Gastrocnemius medialis (tissue), 4 donors: ENCODE measurements at regions not wholly inside any gene's neighbourhood (a gene's known extent, or its start where the extent isn't known, plus 50 kb on each side); places are given as distances from the start of the nearest gene placed in this dataset.

ENCODE experiments used
- ATAC-seq, 2 donors: fragments of 150-250 bp; one replicate each; pipeline ENCODE4 v1.9.1; 2016
- DNase-seq, 2 donors: peaks; one replicate each; pipeline ENCODE4 v3.0.0-alpha.2; 2019
- H3K27ac ChIP-seq, 4 donors: fragments of 200-600 bp; sonication (generic); 1 replicate in 1 of 4; 2 replicates in 3 of 4; pipeline ENCODE4 v1.5.1; 2016 to 2018; ENCODE audit warnings: mild to moderate bottlenecking in 2 of 4, moderate library complexity in 1 of 4
- H3K27me3 ChIP-seq, 3 donors: fragments of 200-600 bp; sonication (generic) in 2 of 3; 1 replicate in 1 of 3; 2 replicates in 2 of 3; pipeline versions ENCODE4 v1.5.1 to v1.6.0; 2016 to 2019; ENCODE audit warnings: mild to moderate bottlenecking in 1 of 3, moderate library complexity in 1 of 3
- H3K36me3 ChIP-seq, 2 donors: fragments of 200-600 bp; sonication (generic) in 1 of 2; one replicate each; pipeline ENCODE4 v1.5.1; 2017 to 2018
- H3K4me1 ChIP-seq, 2 donors: fragments of 200-600 bp; sonication (generic) in 1 of 2; one replicate each; pipeline ENCODE4 v1.5.1; 2016 to 2017; ENCODE audit warnings: mild to moderate bottlenecking in 2 of 2
- H3K4me3 ChIP-seq, 4 donors: fragments of 200-600 bp; sonication (generic) in 3 of 4; 1 replicate in 1 of 4; 2 replicates in 3 of 4; pipeline ENCODE4 v1.5.1; 2016 to 2019; ENCODE audit warnings: mild to moderate bottlenecking in 2 of 4
- H3K9me3 ChIP-seq, 3 donors: fragments of 200-600 bp; sonication (generic) in 2 of 3; 1 replicate in 1 of 3; 2 replicates in 2 of 3; pipeline ENCODE4 v1.5.1; 2016 to 2019
- CTCF ChIP-seq, 5 experiments: fragments of 450-650 bp in 3 of 5; fragments of 200-600 bp in 2 of 5; sonication (generic) in 2 of 5; IDR thresholded peaks in 4 of 5; conservative IDR thresholded peaks in 1 of 5; 1 replicate in 4 of 5; 2 replicates in 1 of 5; pipeline ENCODE4 v1.5.1; 2016 to 2019; ENCODE audit warnings: antibody characterized with exemption in 5 of 5, mild to moderate bottlenecking in 3 of 5, moderate library complexity in 3 of 5
- POLR2A ChIP-seq, 2 donors: fragments of 450-650 bp; IDR thresholded peaks; one replicate each; pipeline ENCODE4 v1.6.1; 2017; ENCODE audit warnings: antibody characterized with exemption in 2 of 2, mild to moderate bottlenecking in 2 of 2, moderate library complexity in 2 of 2
- in situ Hi-C, 4 donors: fragments of 200-750 bp; cut with MboI; loops; one replicate each; pipeline versions ENCODE4 v1.15.0 to v1.8.0; 2017; ENCODE audit warnings: low sequenced_read_pairs in 4 of 4
- intact Hi-C: fragments of 100-400 bp; cut with DNase I; formaldehyde crosslinking; loops from one replicate; pipeline ENCODE4 v1.15.1; 2023; ENCODE audit warnings: low total_unique reads

DNA sequence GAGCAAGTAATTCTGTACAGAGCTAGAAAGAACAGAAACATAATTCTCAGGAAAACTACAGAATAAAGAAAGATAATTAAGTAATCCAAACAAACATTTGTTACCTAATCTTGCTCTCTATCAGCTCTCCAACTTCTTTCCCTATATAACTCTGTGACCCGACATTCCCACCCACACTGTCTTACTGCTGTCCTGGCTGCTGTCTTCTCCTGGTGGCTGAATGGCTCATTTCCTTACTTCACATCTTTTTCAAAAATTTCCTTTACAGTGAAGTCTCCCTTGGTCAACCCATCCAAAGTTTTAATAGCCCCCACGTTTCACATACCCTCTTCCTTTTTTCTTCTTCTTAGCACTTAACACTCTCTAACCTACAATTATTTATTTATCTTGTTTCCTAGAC, 64.0 kb downstream of the HYCC1 start:
- intact Hi-C loops (no loop called here), in situ Hi-C loops (no loop called here)
- no peak for ATAC-seq
- TF ChIP-seq CTCF (IDR thresholded peaks at IDR 0.05 in 4 of 5, conservative IDR thresholded peaks at IDR 0.05 in 1 of 5), result no peak
- TF ChIP-seq POLR2A (IDR thresholded peaks at IDR 0.05), result no peak
- no peaks in the 10 kb centered on the region for H3K27me3 ChIP-seq
- no peaks in the 10 kb centered on the region for H3K9me3 ChIP-seq
- H3K4me3 ChIP-seq, result no peak overlapping the region
- H3K36me3 ChIP-seq, result peaks cover 0 to 8% of the 10 kb centered on the region in 2 donors
- DNase-seq, result no peak
- H3K4me1 ChIP-seq, result no peaks in the 10 kb centered on the region
- H3K27ac ChIP-seq, result no peak overlapping the region

- ATAC-seq (no peak), DNase-seq (no peak)
- intact Hi-C loops, result no loop called here
- no peak overlapping the region for H3K27ac ChIP-seq
- H3K4me1 ChIP-seq, result peaks cover 4% of the 10 kb centered on the region in 2 donors
- H3K9me3 ChIP-seq, result no peaks in the 10 kb centered on the region
- no peak overlapping the region for H3K4me3 ChIP-seq
- in situ Hi-C loops, result no loop called here
- no peaks in the 10 kb centered on the region for H3K27me3 ChIP-seq
- no peak for TF ChIP-seq CTCF (IDR thresholded peaks at IDR 0.05 in 4 of 5, conservative IDR thresholded peaks at IDR 0.05 in 1 of 5)
- TF ChIP-seq POLR2A (IDR thresholded peaks at IDR 0.05), result no peak
- H3K36me3 ChIP-seq, result peaks cover 0 to 8% of the 10 kb centered on the region in 2 donors
Measured at GRCh38 chr7:22949221-22949620, 64.7 kb downstream of the HYCC1 start.

DNA sequence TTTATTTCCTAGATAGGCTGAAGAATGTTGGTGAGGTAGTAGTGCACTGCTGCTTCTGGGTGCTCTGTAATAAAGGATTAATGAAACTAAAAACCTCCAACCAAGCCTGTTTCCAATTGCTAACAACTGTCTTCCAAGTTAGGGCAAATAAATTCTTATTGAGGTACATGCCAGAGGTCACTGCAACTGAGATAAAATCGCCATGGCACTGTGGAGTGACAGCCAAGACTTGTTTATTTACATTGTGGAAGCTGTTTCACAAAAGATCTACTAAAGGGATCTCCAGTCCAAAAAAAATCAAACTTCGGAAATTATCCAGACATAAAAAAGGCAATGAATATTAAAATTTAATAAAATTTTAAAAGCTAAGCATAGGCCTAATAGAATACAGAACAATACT, 65.2 kb downstream of the HYCC1 start:
- Histone ChIP-seq H3K4me1 (peaks cover 8 to 9% of the 10 kb centered on the region in 2 donors), H3K4me3 (no peak overlapping the region), H3K27ac (no peak overlapping the region), H3K36me3 (peaks cover 0 to 8% of the 10 kb centered on the region in 2 donors), H3K9me3 (no peaks in the 10 kb centered on the region), H3K27me3 (no peaks in the 10 kb centered on the region)
- intact Hi-C loops (no loop called here), in situ Hi-C loops (no loop called here)
- ATAC-seq (no peak), DNase-seq (no peak)
- TF ChIP-seq POLR2A (IDR thresholded peaks at IDR 0.05) (no peak), CTCF (IDR thresholded peaks at IDR 0.05 in 4 of 5, conservative IDR thresholded peaks at IDR 0.05 in 1 of 5) (no peak)

- H3K27me3 ChIP-seq, result no peaks in the 10 kb centered on the region
- no peak for DNase-seq
- H3K4me3 ChIP-seq, result no peak overlapping the region
- no peak overlapping the region for H3K27ac ChIP-seq
- no peak for TF ChIP-seq POLR2A (IDR thresholded peaks at IDR 0.05)
- no peak for TF ChIP-seq CTCF (IDR thresholded peaks at IDR 0.05 in 4 of 5, conservative IDR thresholded peaks at IDR 0.05 in 1 of 5)
- H3K9me3 ChIP-seq, result no peaks in the 10 kb centered on the region
- intact Hi-C loops (no loop called here), in situ Hi-C loops (no loop called here)
- no peak for ATAC-seq
- peaks cover 0 to 8% of the 10 kb centered on the region in 2 donors for H3K36me3 ChIP-seq
- peaks cover 17 to 19% of the 10 kb centered on the region in 2 donors for H3K4me1 ChIP-seq
Measured at GRCh38 chr7:22945584-22945983, 68.3 kb downstream of the HYCC1 start.

DNA sequence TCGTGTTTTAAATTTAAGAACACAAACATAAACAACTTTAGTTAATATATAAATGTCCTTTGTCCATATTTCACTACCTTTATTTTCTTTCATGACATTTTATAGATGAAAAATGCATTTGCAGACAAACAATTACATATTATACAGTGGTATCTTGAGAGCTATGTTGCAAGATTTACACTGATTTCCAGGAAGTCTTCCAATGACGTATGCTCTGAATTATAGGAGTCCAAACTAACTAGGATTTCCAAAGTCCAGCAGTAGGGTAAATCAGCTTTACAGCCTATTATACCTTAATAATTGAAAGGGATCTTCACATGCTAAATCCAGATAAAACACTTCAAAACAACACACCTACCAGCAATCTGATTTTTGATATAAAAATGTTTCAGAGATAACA, 69.4 kb downstream of the HYCC1 start:
- intact Hi-C loops, result no loop called here

More for the DNA sequence above, 69.4 kb downstream of the HYCC1 start:
- DNase-seq (no peak), ATAC-seq (no peak)
- Histone ChIP-seq H3K36me3 (peaks cover 0 to 8% of the 10 kb centered on the region in 2 donors), H3K27me3 (no peaks in the 10 kb centered on the region), H3K4me3 (no peak overlapping the region), H3K4me1 (peaks cover 17 to 19% of the 10 kb centered on the region in 2 donors), H3K9me3 (no peaks in the 10 kb centered on the region), H3K27ac (no peak overlapping the region)
- in situ Hi-C loops, result no loop called here
- TF ChIP-seq POLR2A (IDR thresholded peaks at IDR 0.05), result no peak
- no peak for TF ChIP-seq CTCF (IDR thresholded peaks at IDR 0.05 in 4 of 5, conservative IDR thresholded peaks at IDR 0.05 in 1 of 5)
